Hypothalamus (tissue), 51 donors: ENCODE measurements at regions not wholly inside any gene's neighbourhood (a gene's known extent, or its start where the extent isn't known, plus 50 kb on each side); places are given as distances from the start of the nearest gene placed in this dataset.

Source experiments
- DNase-seq, 51 donors: peaks; one replicate each; lab custom pipeline; 2025; lab: John Stamatoyannopoulos, UW

GRCh38 chr13:74338341-74338740 lies 204.1 kb upstream of the KLF12 start:
- DNase-seq, result no peak

GRCh38 chr13:74336546-74336945 lies 202.3 kb upstream of the KLF12 start:
- no peak for DNase-seq

GRCh38 chr13:74335370-74335769 lies 201.2 kb upstream of the KLF12 start:
- no peak for DNase-seq

- no peak for DNase-seq
Measured at GRCh38 chr13:74329962-74330361, 195.8 kb upstream of the KLF12 start.

GRCh38 chr13:74325106-74325505 lies 190.9 kb upstream of the KLF12 start:
- peak in 11 of 51 donors; percentile 3 to 49 (median 13) for DNase-seq

GRCh38 chr13:74324338-74324737 lies 190.1 kb upstream of the KLF12 start:
- no peak for DNase-seq

- DNase-seq, result no peak
Measured at GRCh38 chr13:74322562-74322961, 188.4 kb upstream of the KLF12 start.

GRCh38 chr13:74320282-74320681 lies 186.1 kb upstream of the KLF12 start:
- DNase-seq, result no peak

GRCh38 chr13:74316547-74316946 lies 182.3 kb upstream of the KLF12 start:
- no peak for DNase-seq

- no peak for DNase-seq
Measured at GRCh38 chr13:74306496-74306895, 172.3 kb upstream of the KLF12 start.

GRCh38 chr13:74305876-74306275 lies 171.7 kb upstream of the KLF12 start:
- DNase-seq, result peak in 2 of 51 donors; percentile 2 to 15

- DNase-seq, result no peak
Measured at GRCh38 chr13:74301258-74301935, 167.2 kb upstream of the KLF12 start.

- DNase-seq, result no peak
Measured at GRCh38 chr13:74300162-74300561, 166.0 kb upstream of the KLF12 start.

GRCh38 chr13:74299721-74300120 lies 165.5 kb upstream of the KLF12 start:
- peak in 2 of 51 donors; percentile 10 to 20 for DNase-seq

GRCh38 chr13:74298923-74299322 lies 164.7 kb upstream of the KLF12 start:
- DNase-seq, result no peak

GRCh38 chr13:74289861-74290773 lies 155.9 kb upstream of the KLF12 start:
- peak in 24 of 51 donors; percentile 1 to 83 (median 29) for DNase-seq

- peak in 1 of 51 donors; percentile 65 for DNase-seq
Measured at GRCh38 chr13:74289107-74289506, 154.9 kb upstream of the KLF12 start.

GRCh38 chr13:74288361-74288911 lies 154.2 kb upstream of the KLF12 start:
- peak in 45 of 51 donors; percentile 2 to 87 (median 27) for DNase-seq

- peak in 48 of 51 donors; percentile 3 to 86 (median 54) for DNase-seq
Measured at GRCh38 chr13:74287724-74288169, 153.5 kb upstream of the KLF12 start.

GRCh38 chr13:74280795-74281490 lies 146.7 kb upstream of the KLF12 start:
- no peak for DNase-seq
